Esophagus squamous epithelium (tissue), 5 donors: ENCODE measurements at regions not wholly inside any gene's neighbourhood (a gene's known extent, or its start where the extent isn't known, plus 50 kb on each side); places are given as distances from the start of the nearest gene placed in this dataset.
A peak's percentile ranks its signal among the peaks of the same experiment; 100 is the strongest.

Experiments used
- DNase-seq: peaks from one replicate; lab custom pipeline; 2025; lab: John Stamatoyannopoulos, UW
- H3K27ac ChIP-seq, 4 donors: fragments of 200-600 bp; sonication (generic); one replicate each; pipeline ENCODE4 v1.5.1; 2016 to 2019; ENCODE audit warnings: mild to moderate bottlenecking in 1 of 4
- H3K27me3 ChIP-seq, 4 donors: fragments of 200-600 bp; sonication (generic); 1 replicate in 3 of 4; 2 replicates in 1 of 4; pipeline versions ENCODE4 v1.5.1 to v1.6.0; 2017 to 2021; ENCODE audit warnings: antibody characterized with exemption in 1 of 4
- H3K36me3 ChIP-seq, 3 donors: fragments of 200-600 bp; sonication (generic); one replicate each; pipeline ENCODE4 v1.5.1; 2016 to 2019
- H3K4me1 ChIP-seq, 3 donors: fragments of 200-600 bp; sonication (generic); one replicate each; pipeline ENCODE4 v1.5.1; 2017 to 2019
- H3K4me3 ChIP-seq, 4 donors: fragments of 200-600 bp; sonication (generic); 1 replicate in 3 of 4; 2 replicates in 1 of 4; pipeline ENCODE4 v1.5.1; 2016 to 2019; ENCODE audit warnings: mild to moderate bottlenecking in 2 of 4, moderate library complexity in 1 of 4
- H3K9me3 ChIP-seq, 3 donors: fragments of 200-600 bp; sonication (generic); one replicate each; pipeline ENCODE4 v1.5.1; 2016 to 2019
- CTCF ChIP-seq, 6 experiments: fragments of 450-650 bp in 4 of 6; fragments of 200-600 bp in 2 of 6; sonication (generic) in 2 of 6; IDR thresholded peaks; one replicate each; pipeline ENCODE4 v1.5.1; 2016 to 2019; ENCODE audit warnings: antibody characterized with exemption in 6 of 6, mild to moderate bottlenecking in 4 of 6, moderate library complexity in 4 of 6
- POLR2A ChIP-seq, 4 donors: fragments of 450-650 bp; IDR thresholded peaks; one replicate each; pipeline ENCODE4 v1.6.1; 2017; ENCODE audit warnings: antibody characterized with exemption in 4 of 4, mild to moderate bottlenecking in 4 of 4, moderate library complexity in 3 of 4
- WGBS, 2 donors: methylation state at CpG; one replicate each; pipeline ENCODE4 v1.1.5; 2018; 5-methylcytosine and 5-hydroxymethylcytosine counted together
- intact Hi-C: fragments of 100-400 bp; cut with DNase I; formaldehyde crosslinking; loops from one replicate; pipeline ENCODE4 v1.15.0; 2022
- donor health status: DM: yes; HTN: yes; CAD: no.

- Histone ChIP-seq H3K36me3 (no peaks in the 10 kb centered on the region), H3K4me3 (no peak overlapping the region), H3K4me1 (peaks cover 0 to 26% (median 8%) of the 10 kb centered on the region in 3 donors), H3K27me3 (no peaks in the 10 kb centered on the region), H3K9me3 (no peaks in the 10 kb centered on the region), H3K27ac (no peak overlapping the region)
- WGBS, 2 donors, result 70 to 78% methylated on average over 9 of the region's 9 CpGs
- no peak for DNase-seq
- intact Hi-C loops, result no loop called here
- no peak for TF ChIP-seq POLR2A (IDR thresholded peaks at IDR 0.05)
- no peak for TF ChIP-seq CTCF (IDR thresholded peaks at IDR 0.05)
These were observed 177.9 kb downstream of the NRP2 start for GRCh38 chr2:205860181-205860580.

GRCh38 chr2:205858881-205859441 is 176.7 kb downstream of the NRP2 start:
- H3K27ac ChIP-seq, result peak overlapping the region in 2 of 4 donors; percentile 57 to 63

GRCh38 chr2:205858275-205858674 is 176.0 kb downstream of the NRP2 start:
- Histone ChIP-seq H3K36me3 (no peaks in the 10 kb centered on the region), H3K27me3 (no peaks in the 10 kb centered on the region), H3K4me3 (no peak overlapping the region), H3K9me3 (no peaks in the 10 kb centered on the region), H3K4me1 (peaks cover 0 to 26% (median 8%) of the 10 kb centered on the region in 3 donors), H3K27ac (peak overlapping the region in 1 of 4 donors; percentile 63)
- no peak for DNase-seq
- no peak for TF ChIP-seq CTCF (IDR thresholded peaks at IDR 0.05)
- TF ChIP-seq POLR2A (IDR thresholded peaks at IDR 0.05), result no peak
- 37 to 55% methylated on average over 2 to 3 of the region's 3 CpGs for WGBS, 2 donors
- intact Hi-C loops, result no loop called here

More at GRCh38 chr2:205858881-205859441, 176.7 kb downstream of the NRP2 start:
- Histone ChIP-seq H3K36me3 (no peaks in the 10 kb centered on the region), H3K27me3 (no peaks in the 10 kb centered on the region), H3K9me3 (no peaks in the 10 kb centered on the region), H3K4me3 (peak overlapping the region in 1 of 4 donors; percentile 32), H3K4me1 (peaks cover 0 to 26% (median 8%) of the 10 kb centered on the region in 3 donors)
- intact Hi-C loops, result no loop called here
- DNase-seq, result no peak
- 24 to 26% methylated on average over 16 of the region's 16 CpGs for WGBS, 2 donors
- TF ChIP-seq CTCF (IDR thresholded peaks at IDR 0.05), result peak in 1 of 6 experiments; percentile 5
- no peak for TF ChIP-seq POLR2A (IDR thresholded peaks at IDR 0.05)

GRCh38 chr2:205857520-205858237 is 175.4 kb downstream of the NRP2 start:
- Histone ChIP-seq H3K36me3 (no peaks in the 10 kb centered on the region), H3K4me1 (peaks cover 0 to 26% (median 8%) of the 10 kb centered on the region in 3 donors), H3K9me3 (no peaks in the 10 kb centered on the region), H3K4me3 (no peak overlapping the region), H3K27me3 (no peaks in the 10 kb centered on the region), H3K27ac (no peak overlapping the region)
- TF ChIP-seq CTCF (IDR thresholded peaks at IDR 0.05) (no peak), POLR2A (IDR thresholded peaks at IDR 0.05) (no peak)
- 77 to 84% methylated on average over 12 to 13 of the region's 13 CpGs for WGBS, 2 donors
- intact Hi-C loops, result no loop called here
- DNase-seq, result no peak

GRCh38 chr2:205852457-205852856 is 170.2 kb downstream of the NRP2 start:
- Histone ChIP-seq H3K27me3 (no peaks in the 10 kb centered on the region), H3K27ac (no peak overlapping the region), H3K36me3 (no peaks in the 10 kb centered on the region), H3K4me3 (no peak overlapping the region), H3K9me3 (no peaks in the 10 kb centered on the region), H3K4me1 (peaks cover 0 to 15% (median 0%) of the 10 kb centered on the region in 3 donors)
- DNase-seq, result no peak
- TF ChIP-seq POLR2A (IDR thresholded peaks at IDR 0.05) (no peak), CTCF (IDR thresholded peaks at IDR 0.05) (no peak)
- intact Hi-C loops, result no loop called here
- WGBS, 2 donors, result 41 to 51% methylated on average over 3 of the region's 3 CpGs
